A549 (cell line): ENCODE measurements at regions not wholly inside any gene's neighbourhood (a gene's known extent, or its start where the extent isn't known, plus 50 kb on each side); places are given as distances from the start of the nearest gene placed in this dataset.

ENCODE experiments used
- ATAC-seq, 2 experiments: fragments of 200-7000 bp in 1 of 2; fragments of >200 bp in 1 of 2; cut with Nextera tagmentation in 1 of 2; cut with Tn5 transposase in 1 of 2; 3 replicates each; pipeline versions ENCODE4 v1.8.0 to v1.9.1; 2018 to 2020; ENCODE audit warnings: mild to moderate bottlenecking in 1 of 2, moderate library complexity in 1 of 2
- CTCF ChIA-PET: fragments of 300-600 bp; sonication (Branson Sonifier 250); formaldehyde crosslinking; extraction: SDS; loops from one replicate; lab custom pipeline; 2021; ENCODE audit warnings: antibody characterized with exemption, inconsistent platforms; lab: Yijun Ruan, JAX
- POLR2A ChIA-PET: fragments of 350-600 bp; formaldehyde crosslinking; extraction: SDS; loops from one replicate; lab custom pipeline; 2021; ENCODE audit warnings: antibody characterized with exemption, inconsistent platforms; lab: Yijun Ruan, JAX
- DNase-seq, 2 experiments: peaks; one replicate each; pipeline versions ENCODE4 v3.0.0 to v3.0.0-alpha.2; 2011 to 2016; ENCODE audit warnings: low read depth in 1 of 2, low spot score in 1 of 2
- FAIRE-seq: peaks from 2 replicates; lab custom pipeline; 2011; peaks lifted over from hg19 to GRCh38; lab: Jason Lieb, UNC
- H3K27ac ChIP-seq, 2 experiments: fragments of >200 bp; sonication (Bioruptor Twin); formaldehyde crosslinking; 3 replicates each; pipeline ENCODE4 v1.5.1; 2016 to 2017
- H3K4me1 ChIP-seq: fragments of >200 bp; sonication (Bioruptor Twin); formaldehyde crosslinking; 3 replicates; pipeline ENCODE4 v1.6.1; 2016
- H3K4me2 ChIP-seq: fragments of >200 bp; sonication (Bioruptor Twin); formaldehyde crosslinking; 3 replicates; pipeline ENCODE4 v1.6.1; 2016
- H3K4me3 ChIP-seq: fragments of >200 bp; sonication (Bioruptor Twin); formaldehyde crosslinking; 3 replicates; pipeline ENCODE4 v1.5.1; 2016
- H3K9me3 ChIP-seq: fragments of >200 bp; sonication (Bioruptor Twin); formaldehyde crosslinking; 3 replicates; pipeline ENCODE4 v1.6.1; 2016
- ATOH8 ChIP-seq: fragments of 250-450 bp; sonication (Bioruptor Pico); IDR thresholded peaks from 2 replicates; pipeline ENCODE4 v1.5.0; 2020; ENCODE audit warnings: low read depth, mild to moderate bottlenecking, moderate library complexity
- CBX8 ChIP-seq: fragments of 200-600 bp; sonication (generic); IDR thresholded peaks from 2 replicates; pipeline ENCODE4 v1.6.1; 2016
- EHMT2 ChIP-seq: fragments of 200-600 bp; sonication (generic); IDR thresholded peaks from 2 replicates; pipeline ENCODE4 v1.6.1; 2016; ENCODE audit warnings: antibody characterized with exemption, low read depth, mild to moderate bottlenecking, moderate library complexity
- ESRRA ChIP-seq: fragments of 150-350 bp; IDR thresholded peaks from 2 replicates; pipeline ENCODE4 v1.6.1; 2014; ENCODE audit warnings: mild to moderate bottlenecking, low read length, borderline replicate concordance
- FOSL2 ChIP-seq, 2 experiments: fragments of 450-650 bp in 1 of 2; fragments of >200 bp in 1 of 2; sonication (Bioruptor Twin) in 1 of 2; formaldehyde crosslinking; IDR thresholded peaks; 2 replicates each; pipeline versions ENCODE4 v1.5.0 to v1.6.1; 2016 to 2020; ENCODE audit warnings: mild to moderate bottlenecking in 1 of 2, moderate library complexity in 1 of 2
- HOXA7 ChIP-seq: fragments of 250-450 bp; sonication (Bioruptor Pico); IDR thresholded peaks from 2 replicates; pipeline ENCODE4 v1.5.0; 2020; ENCODE audit warnings: mild to moderate bottlenecking, moderate library complexity
- KDM1A ChIP-seq: fragments of 200-600 bp; sonication (generic); IDR thresholded peaks from 2 replicates; pipeline ENCODE4 v1.6.1; 2016; ENCODE audit warnings: low read depth, mild to moderate bottlenecking
- KDM5A ChIP-seq: fragments of 200-600 bp; sonication (generic); IDR thresholded peaks from 2 replicates; pipeline ENCODE4 v1.6.1; 2016; ENCODE audit warnings: antibody characterized with exemption, mild to moderate bottlenecking
- NR3C1 ChIP-seq: fragments of >200 bp; sonication (Bioruptor Twin); formaldehyde crosslinking; IDR thresholded peaks from 3 replicates; pipeline ENCODE4 v1.6.1; 2017
- RCOR1 ChIP-seq: fragments of 150-350 bp; IDR thresholded peaks from 2 replicates; pipeline ENCODE4 v1.6.1; 2014; ENCODE audit warnings: antibody characterized with exemption, low read length, low read depth
- RFX5 ChIP-seq: fragments of 450-650 bp; IDR thresholded peaks from 2 replicates; pipeline ENCODE4 v1.7.1; 2014; ENCODE audit warnings: antibody characterized with exemption, mild to moderate bottlenecking, moderate library complexity
- RNF2 ChIP-seq: fragments of 200-600 bp; sonication (generic); IDR thresholded peaks from 2 replicates; pipeline ENCODE4 v1.6.1; 2016; ENCODE audit warnings: low read depth, mild to moderate bottlenecking, antibody characterized with exemption, moderate library complexity, borderline replicate concordance
- TFCP2L1 ChIP-seq: fragments of 250-450 bp; sonication (Bioruptor Pico); IDR thresholded peaks from 2 replicates; pipeline ENCODE4 v1.5.0; 2021; ENCODE audit warnings: mild to moderate bottlenecking
- ZNF302 ChIP-seq: fragments of 250-450 bp; sonication (Bioruptor Pico); IDR thresholded peaks from 2 replicates; pipeline ENCODE4 v1.9.0; 2021; ENCODE audit warnings: inconsistent platforms, mild to moderate bottlenecking, moderate library complexity
- ZSCAN20 ChIP-seq: fragments of 250-450 bp; sonication (Bioruptor Pico); IDR thresholded peaks from 2 replicates; pipeline ENCODE4 v1.8.0; 2022; ENCODE audit warnings: mild to moderate bottlenecking, moderate library complexity
- WGBS: methylation state at CpG from one replicate; pipeline ENCODE4 v1.1.6; 2017; ENCODE audit errors: missing lambda C conversion rate; 5-methylcytosine and 5-hydroxymethylcytosine counted together
- TF ChIP-seq, protein P1 (sequence below): IDR thresholded peaks from 2 replicates; pipeline ENCODE4 v1.6.1; 2012
- TF ChIP-seq, protein P2 (sequence below): IDR thresholded peaks from 2 replicates; pipeline ENCODE4 v1.6.1; 2012
- TF ChIP-seq, protein P3 (sequence below): fragments of 250-450 bp; sonication (Bioruptor Pico); IDR thresholded peaks from 2 replicates; pipeline ENCODE4 v1.5.0; 2021; ENCODE audit warnings: mild to moderate bottlenecking, moderate library complexity, borderline replicate concordance

DNA sequence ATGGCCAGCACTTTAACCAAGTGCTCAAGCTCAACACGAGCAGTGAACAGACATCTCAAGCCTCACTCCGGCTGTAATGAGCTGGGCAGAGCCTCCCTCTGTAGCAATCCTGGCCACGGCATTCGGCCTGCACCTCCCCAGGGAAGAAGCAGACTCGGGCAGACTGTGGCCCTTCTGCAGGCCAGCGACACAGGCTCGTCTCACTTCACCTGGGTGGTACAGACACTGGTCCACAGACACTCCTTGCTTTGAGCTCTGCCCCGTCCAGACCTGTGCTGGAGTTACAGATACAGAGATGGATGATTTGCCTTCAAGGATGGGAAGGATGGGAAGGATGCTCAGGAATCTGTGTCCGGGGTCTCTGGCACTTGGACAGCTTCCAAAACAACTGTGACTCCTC lies 300.9 kb downstream of the PREX1 start:
- no peak for ATAC-seq
- Histone ChIP-seq H3K4me2 (no peak overlapping the region), H3K4me3 (no peak overlapping the region), H3K27ac (no peak overlapping the region)
- no peak for TF ChIP-seq HOXA7 (CRISPR knock-in tag)
- no peak for TF ChIP-seq TFCP2L1 (CRISPR knock-in tag)
- TF ChIP-seq FOSL2 (IDR thresholded peaks at IDR 0.05): no peak
- TF ChIP-seq FOSL2 (CRISPR knock-in tag; IDR thresholded peaks at IDR 0.05): no peak
- no peak for TF ChIP-seq ZSCAN20 (CRISPR knock-in tag)
- TF ChIP-seq, all 56 proteins: peak for 0
- ChIA-PET POLR2A (no interaction called here), CTCF (interaction anchor here (2.1 kb wide), 1 partner anchor 94 kb away, joined by 6 read pairs; no protein-coding TSS in a partner anchor)
- no peaks in the 10 kb centered on the region for H3K9me3 ChIP-seq
- 2% methylated on average over 9 of the region's 9 CpGs for WGBS
- FAIRE-seq (no peak), DNase-seq (no peak)
- H3K4me1 ChIP-seq: no peaks in the 10 kb centered on the region

GRCh38 chr20:48525400-48525799 lies 302.4 kb downstream of the PREX1 start:
- no peaks in the 10 kb centered on the region for H3K9me3 ChIP-seq
- 4% methylated on average over 2 of the region's 2 CpGs for WGBS
- H3K27ac ChIP-seq: no peak overlapping the region
- ChIA-PET POLR2A (no interaction called here), CTCF (interaction anchor here (2.0 kb wide), 1 partner anchor 10 kb away, joined by 6 read pairs; no protein-coding TSS in a partner anchor)
- TF ChIP-seq ATOH8 (CRISPR knock-in tag) (no peak), CBX8 (0 out of 2 replicates have a peak, but pooled peaks have one; percentile 35)
- FAIRE-seq: no peak
- H3K4me1 ChIP-seq: no peaks in the 10 kb centered on the region
- H3K4me2 ChIP-seq: no peak overlapping the region
- ATAC-seq: no peak
- H3K4me3 ChIP-seq: no peak overlapping the region
- no peak for DNase-seq

- 17% methylated on average over 5 of the region's 5 CpGs for WGBS
- POLR2A ChIA-PET: no interaction called here
- no peak for FAIRE-seq
- TF ChIP-seq RFX5 (no peak), ZNF302 (CRISPR knock-in tag) (no peak), RNF2 (no peak), TFCP2L1 (CRISPR knock-in tag) (no peak), ESRRA (no peak), KDM1A (no peak), FOSL2 (IDR thresholded peaks at IDR 0.05) (no peak), FOSL2 (CRISPR knock-in tag; IDR thresholded peaks at IDR 0.05) (no peak), RCOR1 (no peak), EHMT2 (no peak), KDM5A (no peak), NR3C1 (no peak)
- TF ChIP-seq, protein P1, sequence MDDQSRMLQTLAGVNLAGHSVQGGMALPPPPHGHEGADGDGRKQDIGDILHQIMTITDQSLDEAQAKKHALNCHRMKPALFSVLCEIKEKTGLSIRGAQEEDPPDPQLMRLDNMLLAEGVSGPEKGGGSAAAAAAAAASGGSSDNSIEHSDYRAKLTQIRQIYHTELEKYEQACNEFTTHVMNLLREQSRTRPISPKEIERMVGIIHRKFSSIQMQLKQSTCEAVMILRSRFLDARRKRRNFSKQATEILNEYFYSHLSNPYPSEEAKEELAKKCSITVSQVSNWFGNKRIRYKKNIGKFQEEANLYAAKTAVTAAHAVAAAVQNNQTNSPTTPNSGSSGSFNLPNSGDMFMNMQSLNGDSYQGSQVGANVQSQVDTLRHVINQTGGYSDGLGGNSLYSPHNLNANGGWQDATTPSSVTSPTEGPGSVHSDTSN: no peak
- TF ChIP-seq, protein P2, sequence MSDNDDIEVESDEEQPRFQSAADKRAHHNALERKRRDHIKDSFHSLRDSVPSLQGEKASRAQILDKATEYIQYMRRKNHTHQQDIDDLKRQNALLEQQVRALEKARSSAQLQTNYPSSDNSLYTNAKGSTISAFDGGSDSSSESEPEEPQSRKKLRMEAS: no peak
- TF ChIP-seq, protein P3, sequence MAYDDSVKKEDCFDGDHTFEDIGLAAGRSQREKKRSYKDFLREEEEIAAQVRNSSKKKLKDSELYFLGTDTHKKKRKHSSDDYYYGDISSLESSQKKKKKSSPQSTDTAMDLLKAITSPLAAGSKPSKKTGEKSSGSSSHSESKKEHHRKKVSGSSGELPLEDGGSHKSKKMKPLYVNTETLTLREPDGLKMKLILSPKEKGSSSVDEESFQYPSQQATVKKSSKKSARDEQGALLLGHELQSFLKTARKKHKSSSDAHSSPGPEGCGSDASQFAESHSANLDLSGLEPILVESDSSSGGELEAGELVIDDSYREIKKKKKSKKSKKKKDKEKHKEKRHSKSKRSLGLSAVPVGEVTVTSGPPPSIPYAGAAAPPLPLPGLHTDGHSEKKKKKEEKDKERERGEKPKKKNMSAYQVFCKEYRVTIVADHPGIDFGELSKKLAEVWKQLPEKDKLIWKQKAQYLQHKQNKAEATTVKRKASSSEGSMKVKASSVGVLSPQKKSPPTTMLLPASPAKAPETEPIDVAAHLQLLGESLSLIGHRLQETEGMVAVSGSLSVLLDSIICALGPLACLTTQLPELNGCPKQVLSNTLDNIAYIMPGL (CRISPR knock-in tag): no peak
- DNase-seq: no peak
- Histone ChIP-seq H3K9me3 (no peaks in the 10 kb centered on the region), H3K4me3 (no peak overlapping the region), H3K4me1 (no peaks in the 10 kb centered on the region), H3K4me2 (no peak overlapping the region), H3K27ac (no peak overlapping the region)
- CTCF ChIA-PET: interaction anchor here (2.0 kb wide), 1 partner anchor 11 kb away, joined by 6 read pairs; no protein-coding TSS in a partner anchor
- no peak for ATAC-seq
Observed at GRCh38 chr20:48524582-48524981, 303.2 kb downstream of the PREX1 start.
